MCF 10A (cell line): ENCODE measurements at regions not wholly inside any gene's neighbourhood (a gene's known extent, or its start where the extent isn't known, plus 50 kb on each side); places are given as distances from the start of the nearest gene placed in this dataset.

Experiments
- BruUV-seq: library from RNA; stranded (reverse); fragments of 400-500 nt; replicated peaks from 2 replicates; lab custom pipeline; 2021; lab: Mats Ljungman, UMichigan
- CTCF ChIA-PET: fragments of 300-600 bp; sonication (Branson Sonifier 250); formaldehyde crosslinking; extraction: SDS; loops from one replicate; lab custom pipeline; 2021; ENCODE audit warnings: antibody characterized with exemption, inconsistent platforms; lab: Yijun Ruan, JAX
- POLR2A ChIA-PET: fragments of 300-600, 350-650 bp; sonication (Branson Sonifier 250); formaldehyde crosslinking; extraction: SDS; loops from one replicate; lab custom pipeline; 2020; ENCODE audit warnings: antibody characterized with exemption, inconsistent platforms; lab: Yijun Ruan, JAX
- DNase-seq: peaks from one replicate; pipeline ENCODE4 v3.0.0-alpha.2; 2018; ENCODE audit not compliant: unreplicated experiment
- H3K27ac Mint-ChIP-seq: one replicate; pipeline ENCODE4 v1.8.0; 2022; ENCODE audit warnings: mild to moderate bottlenecking, low read depth, mixed read lengths; ENCODE audit not compliant: unreplicated experiment
- H3K27me3 Mint-ChIP-seq: one replicate; pipeline ENCODE4 v1.8.0; 2022; ENCODE audit warnings: mixed read lengths; ENCODE audit not compliant: insufficient read depth, unreplicated experiment
- H3K36me3 Mint-ChIP-seq: one replicate; pipeline ENCODE4 v1.8.0; 2022; ENCODE audit warnings: mild to moderate bottlenecking, moderate library complexity, mixed read lengths; ENCODE audit not compliant: insufficient read depth, unreplicated experiment
- H3K4me1 Mint-ChIP-seq: one replicate; pipeline ENCODE4 v1.8.0; 2022; ENCODE audit warnings: mixed read lengths; ENCODE audit not compliant: insufficient read depth, unreplicated experiment
- H3K4me3 Mint-ChIP-seq: one replicate; pipeline ENCODE4 v1.8.0; 2022; ENCODE audit warnings: mild to moderate bottlenecking, moderate library complexity, mixed read lengths; ENCODE audit not compliant: unreplicated experiment
- H3K9me3 Mint-ChIP-seq: one replicate; pipeline ENCODE4 v1.8.0; 2022; ENCODE audit warnings: mixed read lengths; ENCODE audit not compliant: unreplicated experiment
- CTCF ChIP-seq: fragments of 200-600 bp; IDR thresholded peaks from one replicate; pipeline ENCODE4 v1.8.0; 2022; ENCODE audit warnings: antibody characterized with exemption, mild to moderate bottlenecking; ENCODE audit not compliant: unreplicated experiment
- intact Hi-C: fragments of 100-400 bp; cut with micrococcal nuclease; formaldehyde crosslinking; loops from 2 replicates; pipeline ENCODE4 v1.14.1; 2022

DNA sequence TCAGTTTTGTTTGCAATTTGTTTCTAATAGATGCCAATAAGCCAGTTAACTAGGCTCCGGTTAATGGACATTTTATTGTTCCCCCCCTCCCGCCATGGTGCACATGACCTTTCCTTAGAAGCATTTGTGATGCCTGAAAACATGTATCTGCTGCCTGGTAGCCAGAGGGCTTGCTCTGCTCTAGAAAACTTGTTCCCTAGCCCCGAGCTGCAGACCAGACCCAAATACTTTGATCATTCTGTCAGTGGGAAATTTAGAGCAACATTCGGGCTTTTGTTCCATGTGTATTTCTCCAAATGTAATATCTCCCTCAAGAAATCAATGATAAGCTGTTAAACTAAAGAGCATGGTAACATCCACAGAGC lies 104.7 kb downstream of the EVX1 start:
- Mint-ChIP-seq H3K27ac (no peak overlapping the region), H3K27me3 (no peaks in the 10 kb centered on the region), H3K9me3 (no peaks in the 10 kb centered on the region), H3K4me1 (peaks cover 5% of the 10 kb centered on the region), H3K36me3 (no peaks in the 10 kb centered on the region), H3K4me3 (no peak overlapping the region)
- CTCF ChIA-PET, result interaction anchor here (0.5 kb wide), 1 partner anchor 741 kb away, joined by 3 read pairs; no protein-coding TSS in a partner anchor
- BruUV-seq, result no TSS peak
- no peak for TF ChIP-seq CTCF
- no peak for DNase-seq
- intact Hi-C loops, result no loop called here
- POLR2A ChIA-PET, result interaction anchor here (0.7 to 1.7 kb wide), 2 partner anchors 20 to 27 kb away, joined by 3 to 9 read pairs; no protein-coding TSS in a partner anchor

DNA sequence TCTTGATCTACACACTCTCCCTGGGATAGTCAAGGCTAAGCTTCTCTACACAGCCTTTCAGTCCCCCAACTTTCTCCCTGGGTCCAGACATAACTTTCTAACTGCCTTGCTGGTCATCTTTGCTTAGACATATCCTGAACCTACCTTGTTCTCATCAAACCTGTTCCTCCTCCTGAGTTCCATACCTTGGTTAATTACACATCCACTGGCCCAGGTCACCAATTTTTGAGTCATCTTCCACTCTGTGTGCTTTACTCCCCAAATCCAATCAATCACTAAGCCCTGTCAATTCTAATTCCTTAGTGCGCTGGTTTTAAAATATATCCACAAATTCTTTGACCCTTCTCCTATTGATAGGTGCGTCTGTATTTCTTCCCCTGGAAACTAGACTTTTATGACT lies 107.0 kb downstream of the EVX1 start:
- H3K27ac Mint-ChIP-seq, result no peak overlapping the region
- no peaks in the 10 kb centered on the region for H3K36me3 Mint-ChIP-seq
- peaks cover 5% of the 10 kb centered on the region for H3K4me1 Mint-ChIP-seq
- H3K9me3 Mint-ChIP-seq, result no peaks in the 10 kb centered on the region
- peaks cover 12% of the 10 kb centered on the region for H3K27me3 Mint-ChIP-seq
- ChIA-PET POLR2A (no interaction called here), CTCF (no interaction called here)
- BruUV-seq, result no TSS peak
- no peak for TF ChIP-seq CTCF
- H3K4me3 Mint-ChIP-seq, result no peak overlapping the region
- intact Hi-C loops, result no loop called here
- no peak for DNase-seq

DNA sequence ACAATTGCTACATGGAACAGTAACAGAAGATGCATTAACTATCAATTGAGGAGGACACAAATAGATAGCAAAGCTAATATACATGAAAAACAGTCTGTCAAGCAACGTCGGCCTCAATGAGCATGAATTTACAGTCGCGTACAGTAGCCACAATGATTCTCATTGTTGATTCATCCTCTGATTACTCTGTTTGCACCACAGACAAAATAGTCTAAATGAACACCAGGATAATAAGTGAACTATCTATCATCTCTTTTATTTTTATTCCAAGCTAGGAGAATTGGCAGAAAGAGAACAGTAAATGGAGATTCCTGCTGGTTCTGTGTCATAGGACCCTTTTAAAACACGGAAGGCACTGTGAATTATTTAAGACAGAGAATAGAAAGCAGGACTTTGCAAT lies 108.5 kb downstream of the EVX1 start:
- Mint-ChIP-seq H3K4me1 (peaks cover 5% of the 10 kb centered on the region), H3K9me3 (no peaks in the 10 kb centered on the region), H3K4me3 (no peak overlapping the region), H3K27ac (no peak overlapping the region), H3K27me3 (peaks cover 12% of the 10 kb centered on the region), H3K36me3 (no peaks in the 10 kb centered on the region)
- BruUV-seq, result no TSS peak
- intact Hi-C loops, result no loop called here
- no peak for TF ChIP-seq CTCF
- DNase-seq, result no peak
- CTCF ChIA-PET, result no interaction called here
- POLR2A ChIA-PET, result no interaction called here

DNA sequence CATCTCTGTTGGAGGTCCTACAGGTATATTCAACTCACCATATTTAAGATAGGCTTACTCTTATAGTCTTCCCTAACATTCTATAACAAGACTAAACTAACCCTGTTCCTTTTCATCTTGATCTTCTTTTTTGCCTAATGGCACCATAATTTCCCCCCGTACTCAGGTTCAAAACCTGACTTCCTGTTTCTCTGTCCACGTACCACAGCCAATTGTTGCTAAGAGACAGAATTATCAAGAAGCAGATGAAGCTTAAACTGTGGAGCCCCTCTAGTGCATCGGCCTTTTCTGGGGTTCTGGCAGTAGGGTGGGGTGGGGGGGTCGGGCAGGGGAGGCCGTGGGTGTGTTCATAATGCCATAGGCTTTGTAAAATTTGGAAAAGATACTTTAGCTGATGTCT lies 109.2 kb downstream of the EVX1 start:
- POLR2A ChIA-PET, result no interaction called here
- intact Hi-C loops, result no loop called here
- peaks cover 3% of the 10 kb centered on the region for H3K4me1 Mint-ChIP-seq
- H3K9me3 Mint-ChIP-seq, result no peaks in the 10 kb centered on the region
- no peak for TF ChIP-seq CTCF
- no peak overlapping the region for H3K27ac Mint-ChIP-seq
- BruUV-seq, result no TSS peak
- DNase-seq, result no peak
- H3K27me3 Mint-ChIP-seq, result peaks cover 12% of the 10 kb centered on the region
- H3K4me3 Mint-ChIP-seq, result no peak overlapping the region
- no peaks in the 10 kb centered on the region for H3K36me3 Mint-ChIP-seq
- CTCF ChIA-PET, result no interaction called here
